ENCODE measurements at regions not wholly inside any gene's neighbourhood (a gene's known extent, or its start where the extent isn't known, plus 50 kb on each side); places are given as distances from the start of the nearest gene placed in this dataset.
A peak's percentile ranks its signal among the peaks of the same experiment; 100 is the strongest.

DNA sequence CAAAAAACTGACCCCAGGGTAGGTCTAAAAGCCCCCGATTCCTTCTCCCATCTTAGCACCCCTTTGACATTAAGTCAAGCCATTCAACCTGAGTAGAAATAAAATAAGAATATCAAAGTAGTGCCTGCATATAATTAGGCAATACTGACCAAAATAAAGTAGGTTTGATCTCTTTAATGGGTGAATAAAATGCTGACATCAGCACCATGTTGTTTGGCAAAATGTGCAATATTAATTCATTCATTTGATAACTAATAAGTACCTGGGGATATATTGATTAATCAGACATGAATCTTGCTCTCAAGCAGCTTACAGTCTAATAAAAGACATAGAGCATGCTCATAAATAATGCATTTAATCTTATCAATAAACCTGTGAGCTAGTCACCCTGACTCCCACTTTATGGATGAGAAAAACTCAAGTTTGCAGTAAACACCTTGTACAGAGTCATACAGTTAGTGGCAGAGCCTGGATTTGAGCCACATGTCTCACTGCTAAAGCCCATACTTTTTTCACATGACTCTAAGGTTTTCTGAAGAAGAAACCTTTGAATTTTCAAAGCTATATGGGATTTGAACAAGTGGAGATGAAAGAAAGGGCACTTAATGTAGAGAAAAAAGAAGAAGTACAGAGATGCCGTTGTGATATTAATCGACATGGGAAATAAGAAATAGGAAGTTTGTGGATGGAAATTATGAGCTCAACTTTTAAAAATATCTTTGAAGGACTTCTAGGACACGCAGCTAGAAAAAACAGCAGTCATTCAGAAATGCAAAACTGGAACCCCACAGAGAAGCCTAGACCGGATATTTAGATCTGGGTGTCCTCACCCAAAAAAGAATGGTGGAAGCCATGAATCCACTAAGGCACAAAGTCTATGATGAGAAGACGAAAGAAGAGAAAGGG, 183.9 kb downstream of the TOMM20 start (continued):
- TF ChIP-seq RAD21 (CRISPR knock-in tag; conservative IDR thresholded peaks at IDR 0.05 in 1 of 2, IDR thresholded peaks at IDR 0.05 in 1 of 2) (peak in 1 of 2 experiments; percentile 17; a peak in 1 of 4 replicates), MAFK (IDR thresholded peaks at IDR 0.05; ENCODE audit: low read length) (peak; percentile 97), ZBED1 (IDR thresholded peaks at IDR 0.05) (no peak), GABPB1 (CRISPR knock-in tag; IDR thresholded peaks at IDR 0.05) (no peak), C11orf30 (IDR thresholded peaks at IDR 0.05; ENCODE audit: low read depth) (peak; percentile 85)

DNA sequence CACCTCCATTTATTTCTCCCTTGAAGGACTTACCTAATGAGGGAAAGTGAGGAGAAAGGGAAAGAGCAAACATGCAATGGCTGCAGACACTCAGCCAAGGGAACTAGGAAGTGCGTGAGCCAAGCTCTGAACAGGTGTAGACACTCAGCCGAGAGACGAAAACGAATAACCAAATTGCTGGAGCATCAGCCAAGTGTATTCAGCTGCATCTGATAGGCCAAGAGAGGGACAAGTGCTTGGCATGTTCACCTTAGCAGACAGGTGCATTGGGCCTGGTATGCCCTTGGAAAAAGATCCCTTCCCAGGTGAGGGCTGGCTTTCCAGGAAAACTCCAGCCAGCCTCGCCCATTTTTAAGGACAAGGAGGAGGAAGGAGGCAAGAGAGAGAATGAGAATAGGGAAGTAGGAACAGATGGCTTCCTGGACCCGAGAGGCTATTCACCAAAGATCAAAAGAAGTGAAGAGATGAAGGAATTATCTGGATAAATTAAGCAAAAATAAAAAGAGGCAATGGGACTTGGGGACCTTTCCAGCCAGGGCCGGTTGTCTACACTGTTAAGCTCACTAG, 184.7 kb downstream of the TOMM20 start:
- FAIRE-seq (no peak), ATAC-seq (no peak), DNase-seq (ENCODE audit: extremely low read depth in 1 of 4, low spot score in 3 of 4) (no peak)
- H4K20me1 ChIP-seq (replicated peaks; ENCODE audit: control insufficient read depth, insufficient read depth, low read length) = no peaks in the 10 kb centered on the region
- no peaks in the 10 kb centered on the region for H3K27me3 ChIP-seq (ENCODE audit: control insufficient read depth in 2 of 2, insufficient read depth in 2 of 2, low read length in 2 of 2)
- no peak overlapping the region for H3K4me2 ChIP-seq (ENCODE audit: insufficient read depth, low read length)
- H3K9me1 ChIP-seq (ENCODE audit: control insufficient read depth, insufficient read depth, low read length) = no peaks in the 10 kb centered on the region
- in situ Hi-C loops (cut with MboI) (no loop called here), intact Hi-C loops (cut with micrococcal nuclease) (no loop called here)
- no peak overlapping the region for H2AFZ ChIP-seq (ENCODE audit: low read depth, low read length)
- ChIA-PET CTCF (ENCODE audit: low intra/inter-chr PET ratio) (no interaction called here), POLR2A (interaction anchor here (0.9 to 1.7 kb wide), 2 partner anchors 11 to 13 kb away, joined by 3 to 7 read pairs; no protein-coding TSS in a partner anchor)
- WGBS (ENCODE audit: insufficient coverage, low coverage, missing lambda C conversion rate) = 56% methylated on average over 7 of the region's 7 CpGs
- no peaks in the 10 kb centered on the region; the same call in none of the 2 replicates for H3K9me3 ChIP-seq (replicated peaks; ENCODE audit: control insufficient read depth, insufficient read depth, low read depth, low read length)
- no TSS peak for BruUV-seq (replicated peaks)
- no peak overlapping the region for H3K9ac ChIP-seq (ENCODE audit: insufficient read depth in 1 of 2, low read depth in 2 of 2, low read length in 2 of 2)
- H3K36me3 ChIP-seq (ENCODE audit: control insufficient read depth, insufficient read depth, low read length) = no peaks in the 10 kb centered on the region
- H3K4me1 ChIP-seq (replicated peaks in 1 of 2; ENCODE audit: control insufficient read depth in 2 of 2, insufficient read depth in 2 of 2, low read length in 2 of 2) = no peaks in the 10 kb centered on the region
- TF ChIP-seq, protein P1, sequence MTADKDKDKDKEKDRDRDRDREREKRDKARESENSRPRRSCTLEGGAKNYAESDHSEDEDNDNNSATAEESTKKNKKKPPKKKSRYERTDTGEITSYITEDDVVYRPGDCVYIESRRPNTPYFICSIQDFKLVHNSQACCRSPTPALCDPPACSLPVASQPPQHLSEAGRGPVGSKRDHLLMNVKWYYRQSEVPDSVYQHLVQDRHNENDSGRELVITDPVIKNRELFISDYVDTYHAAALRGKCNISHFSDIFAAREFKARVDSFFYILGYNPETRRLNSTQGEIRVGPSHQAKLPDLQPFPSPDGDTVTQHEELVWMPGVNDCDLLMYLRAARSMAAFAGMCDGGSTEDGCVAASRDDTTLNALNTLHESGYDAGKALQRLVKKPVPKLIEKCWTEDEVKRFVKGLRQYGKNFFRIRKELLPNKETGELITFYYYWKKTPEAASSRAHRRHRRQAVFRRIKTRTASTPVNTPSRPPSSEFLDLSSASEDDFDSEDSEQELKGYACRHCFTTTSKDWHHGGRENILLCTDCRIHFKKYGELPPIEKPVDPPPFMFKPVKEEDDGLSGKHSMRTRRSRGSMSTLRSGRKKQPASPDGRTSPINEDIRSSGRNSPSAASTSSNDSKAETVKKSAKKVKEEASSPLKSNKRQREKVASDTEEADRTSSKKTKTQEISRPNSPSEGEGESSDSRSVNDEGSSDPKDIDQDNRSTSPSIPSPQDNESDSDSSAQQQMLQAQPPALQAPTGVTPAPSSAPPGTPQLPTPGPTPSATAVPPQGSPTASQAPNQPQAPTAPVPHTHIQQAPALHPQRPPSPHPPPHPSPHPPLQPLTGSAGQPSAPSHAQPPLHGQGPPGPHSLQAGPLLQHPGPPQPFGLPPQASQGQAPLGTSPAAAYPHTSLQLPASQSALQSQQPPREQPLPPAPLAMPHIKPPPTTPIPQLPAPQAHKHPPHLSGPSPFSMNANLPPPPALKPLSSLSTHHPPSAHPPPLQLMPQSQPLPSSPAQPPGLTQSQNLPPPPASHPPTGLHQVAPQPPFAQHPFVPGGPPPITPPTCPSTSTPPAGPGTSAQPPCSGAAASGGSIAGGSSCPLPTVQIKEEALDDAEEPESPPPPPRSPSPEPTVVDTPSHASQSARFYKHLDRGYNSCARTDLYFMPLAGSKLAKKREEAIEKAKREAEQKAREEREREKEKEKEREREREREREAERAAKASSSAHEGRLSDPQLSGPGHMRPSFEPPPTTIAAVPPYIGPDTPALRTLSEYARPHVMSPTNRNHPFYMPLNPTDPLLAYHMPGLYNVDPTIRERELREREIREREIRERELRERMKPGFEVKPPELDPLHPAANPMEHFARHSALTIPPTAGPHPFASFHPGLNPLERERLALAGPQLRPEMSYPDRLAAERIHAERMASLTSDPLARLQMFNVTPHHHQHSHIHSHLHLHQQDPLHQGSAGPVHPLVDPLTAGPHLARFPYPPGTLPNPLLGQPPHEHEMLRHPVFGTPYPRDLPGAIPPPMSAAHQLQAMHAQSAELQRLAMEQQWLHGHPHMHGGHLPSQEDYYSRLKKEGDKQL (CRISPR knock-in tag; IDR thresholded peaks at IDR 0.05; ENCODE audit: borderline replicate concordance) = no peak
- TF ChIP-seq HNRNPL (IDR thresholded peaks at IDR 0.05; ENCODE audit: low read depth, low read length) = no peak
- TF ChIP-seq ZNF561 (CRISPR knock-in tag; conservative IDR thresholded peaks at IDR 0.05) = no peak
- no peak overlapping the region for H3K4me3 ChIP-seq
- no peak overlapping the region for H3K27ac ChIP-seq (ENCODE audit: extremely low read depth, low read depth, low read length)
- H3K79me2 ChIP-seq (ENCODE audit: control insufficient read depth, insufficient read depth, low read length) = no peaks in the 10 kb centered on the region

Measured in K562 (cell line).